Activated CD4-positive, CD25-positive, alpha-beta regulatory T cell treated with anti-CD3 and anti-CD28 coated beads, Interleukin-2, amount 50 U/mL, for 16 hours (primary cell): ENCODE measurements at regions not wholly inside any gene's neighbourhood (a gene's known extent, or its start where the extent isn't known, plus 50 kb on each side); places are given as distances from the start of the nearest gene placed in this dataset.
"Not testable (repeated sequence)": the region's sequence is repeated elsewhere in the genome, so short reads cannot be mapped to it uniquely, and the experiment has no call there.

Source experiments
- DNase-seq: peaks from one replicate; pipeline ENCODE4 v3.0.0-alpha.2; 2020; ENCODE audit warnings: low read depth, low spot score

GRCh38 chr11:69950120-69950519, 128.0 kb upstream of the ANO1 start:
- DNase-seq: no peak

- no peak for DNase-seq
Observed at GRCh38 chr11:69950621-69951020, 127.5 kb upstream of the ANO1 start.

- DNase-seq: no peak
Observed at GRCh38 chr11:69951821-69952220, 126.3 kb upstream of the ANO1 start.

- DNase-seq: not testable (repeated sequence)
Observed at GRCh38 chr11:69952229-69952975, 125.7 kb upstream of the ANO1 start.

GRCh38 chr11:69953356-69953755, 124.8 kb upstream of the ANO1 start:
- no peak for DNase-seq

- DNase-seq: no peak
Observed at GRCh38 chr11:69954756-69955155, 123.4 kb upstream of the ANO1 start.

GRCh38 chr11:69956669-69957190, 121.4 kb upstream of the ANO1 start:
- DNase-seq: no peak

- DNase-seq: no peak
Observed at GRCh38 chr11:69957849-69958248, 120.3 kb upstream of the ANO1 start.

GRCh38 chr11:69958308-69958707, 119.8 kb upstream of the ANO1 start:
- no peak for DNase-seq

- no peak for DNase-seq
Observed at GRCh38 chr11:69959461-69959860, 118.7 kb upstream of the ANO1 start.

GRCh38 chr11:69961738-69962137, 116.4 kb upstream of the ANO1 start:
- DNase-seq: no peak

- no peak for DNase-seq
Observed at GRCh38 chr11:69962152-69962551, 116.0 kb upstream of the ANO1 start.

GRCh38 chr11:69963533-69964246, 114.4 kb upstream of the ANO1 start:
- no peak for DNase-seq

- DNase-seq: no peak
Observed at GRCh38 chr11:69964247-69964643, 113.9 kb upstream of the ANO1 start.

- DNase-seq: no peak
Observed at GRCh38 chr11:69965821-69966582, 112.1 kb upstream of the ANO1 start.

- no peak for DNase-seq
Observed at GRCh38 chr11:69966583-69966835, 111.6 kb upstream of the ANO1 start.

- DNase-seq: no peak
Observed at GRCh38 chr11:69966910-69967483, 111.1 kb upstream of the ANO1 start.

GRCh38 chr11:69967484-69967883, 110.6 kb upstream of the ANO1 start:
- DNase-seq: no peak

- DNase-seq: no peak
Observed at GRCh38 chr11:69968396-69969347, 109.4 kb upstream of the ANO1 start.

- DNase-seq: no peak
Observed at GRCh38 chr11:69969890-69970784, 108.0 kb upstream of the ANO1 start.
